GM12875 (cell line): ENCODE measurements at regions not wholly inside any gene's neighbourhood (a gene's known extent, or its start where the extent isn't known, plus 50 kb on each side); places are given as distances from the start of the nearest gene placed in this dataset.

Source experiments
- H3K4me3 ChIP-seq: one replicate; pipeline ENCODE4 v1.5.1; 2011; ENCODE audit warnings: low read depth, low read length, control low read depth
- CTCF ChIP-seq: IDR thresholded peaks from 2 replicates; pipeline ENCODE4 v1.5.1; 2011; ENCODE audit warnings: low read depth, mild to moderate bottlenecking, control low read depth, inconsistent platforms, low read length, moderate library complexity, borderline replicate concordance; ENCODE audit not compliant: insufficient read depth

- TF ChIP-seq CTCF, result no peak
- no peak overlapping the region for H3K4me3 ChIP-seq
These were observed 377.0 kb downstream of the DDX10 start for GRCh38 chr11:109041876-109042275.

GRCh38 chr11:109043315-109043714, 378.4 kb downstream of the DDX10 start:
- H3K4me3 ChIP-seq, result no peak overlapping the region
- TF ChIP-seq CTCF, result no peak

- no peak for TF ChIP-seq CTCF
- no peak overlapping the region for H3K4me3 ChIP-seq
These were observed 375.6 kb upstream of the C11orf87 start for GRCh38 chr11:109046284-109046992.

DNA sequence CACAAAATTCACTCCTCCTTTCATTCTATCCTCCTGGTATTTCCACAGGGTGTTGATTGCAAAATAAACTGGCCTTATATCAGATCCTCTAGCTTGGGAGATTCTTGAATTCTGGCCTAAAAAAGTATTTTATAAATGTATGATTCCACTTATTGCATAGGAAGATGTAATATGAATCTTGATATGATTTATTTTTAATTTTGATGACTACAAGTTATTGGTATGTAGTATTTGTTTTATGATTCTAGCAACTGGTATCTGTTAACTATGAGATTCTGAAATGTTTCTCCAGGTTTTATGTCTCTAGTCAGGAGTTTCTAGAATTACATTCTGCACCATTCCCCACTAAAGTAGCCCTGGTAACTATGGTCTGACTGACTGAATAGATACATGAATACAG, 373.9 kb upstream of the C11orf87 start:
- TF ChIP-seq CTCF, result no peak
- no peak overlapping the region for H3K4me3 ChIP-seq

DNA sequence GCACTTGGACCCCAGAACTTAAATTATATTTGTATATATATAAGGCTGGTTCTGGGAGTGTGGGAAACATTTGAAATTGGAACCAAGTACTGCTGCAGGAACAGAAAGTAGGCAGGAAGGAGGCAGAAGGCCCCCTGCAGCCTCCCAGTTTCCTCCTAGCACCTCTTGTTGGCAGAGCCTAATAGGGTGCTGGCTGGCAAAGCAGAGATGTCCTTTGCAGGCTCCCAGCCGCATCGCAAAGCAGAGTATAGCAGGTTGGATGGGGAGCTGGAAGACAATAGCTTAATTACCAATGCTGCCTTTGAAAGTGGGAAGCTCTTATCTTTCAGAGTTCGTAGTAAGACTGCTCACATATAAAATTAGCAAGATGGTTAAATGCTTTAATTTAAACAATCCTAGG, 370.8 kb upstream of the C11orf87 start:
- no peak for TF ChIP-seq CTCF
- no peak overlapping the region for H3K4me3 ChIP-seq

DNA sequence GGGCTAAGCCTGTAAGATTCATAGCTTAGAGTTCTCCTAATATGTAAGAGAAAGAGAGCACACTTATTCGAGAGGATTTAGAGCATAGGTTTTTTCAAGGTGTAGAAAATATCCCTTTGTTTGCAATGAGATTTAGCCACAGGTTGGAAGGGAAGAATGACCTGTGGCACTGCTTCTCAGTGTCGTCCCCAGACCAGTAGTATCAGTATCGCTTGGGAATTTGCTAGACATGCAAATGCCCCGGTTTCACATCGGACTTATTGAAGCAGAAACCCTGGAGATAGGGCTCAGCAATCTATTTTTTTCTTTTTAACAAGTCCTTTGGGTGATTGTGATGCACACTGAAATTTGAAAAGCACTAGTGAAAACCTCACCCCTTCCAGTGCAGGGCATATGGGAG, 362.6 kb upstream of the C11orf87 start:
- H3K4me3 ChIP-seq, result no peak overlapping the region
- no peak for TF ChIP-seq CTCF

GRCh38 chr11:109061394-109061793, 360.6 kb upstream of the C11orf87 start:
- no peak for TF ChIP-seq CTCF

More at GRCh38 chr11:109061394-109061793, 360.6 kb upstream of the C11orf87 start:
- H3K4me3 ChIP-seq, result no peak overlapping the region
